OCI-LY1 (cell line): ENCODE measurements at regions not wholly inside any gene's neighbourhood (a gene's known extent, or its start where the extent isn't known, plus 50 kb on each side); places are given as distances from the start of the nearest gene placed in this dataset.

ENCODE experiments used
- H2AFZ ChIP-seq: fragments of 200-600 bp; sonication (generic), shearing (Covaris generic); 2 replicates; pipeline ENCODE4 v1.6.0; 2014; ENCODE audit warnings: antibody characterized with exemption, mild to moderate bottlenecking, low read length
- H3F3A ChIP-seq: fragments of 200-600 bp; sonication (generic), shearing (Covaris generic); 2 replicates; pipeline ENCODE4 v1.6.0; 2014; ENCODE audit warnings: mild to moderate bottlenecking, antibody characterized with exemption, low read length, moderate library complexity; ENCODE audit not compliant: insufficient read depth
- H3K27ac ChIP-seq: fragments of 200-600 bp; sonication (generic); 2 replicates; pipeline ENCODE4 v1.5.1; 2014; ENCODE audit warnings: low read length, mixed run types, mild to moderate bottlenecking, low read depth; ENCODE audit not compliant: poor library complexity, severe bottlenecking
- H3K27me3 ChIP-seq: fragments of 200-600 bp; sonication (generic); 2 replicates; pipeline ENCODE4 v1.6.0; 2014; ENCODE audit warnings: antibody characterized with exemption, mild to moderate bottlenecking, low read length, moderate library complexity; ENCODE audit not compliant: insufficient read depth
- H3K36me3 ChIP-seq: fragments of 200-600 bp; sonication (generic); 2 replicates; pipeline ENCODE4 v1.6.1; 2014; ENCODE audit warnings: mild to moderate bottlenecking, antibody characterized with exemption, low read length, moderate library complexity, mixed read lengths; ENCODE audit not compliant: insufficient read depth
- H3K4me1 ChIP-seq: fragments of 200-600 bp; sonication (generic); 2 replicates; pipeline ENCODE4 v1.5.1; 2014; ENCODE audit warnings: mild to moderate bottlenecking, low read length, moderate library complexity; ENCODE audit not compliant: insufficient read depth, severe bottlenecking
- H3K4me2 ChIP-seq: fragments of 200-600 bp; sonication (generic), shearing (Covaris generic); 2 replicates; pipeline ENCODE4 v1.6.1; 2014; ENCODE audit warnings: low read length
- H3K4me3 ChIP-seq: fragments of 200-600 bp; sonication (generic); 2 replicates; pipeline ENCODE4 v1.5.1; 2014; ENCODE audit warnings: low read length, low read depth, mild to moderate bottlenecking, mixed read lengths; ENCODE audit not compliant: poor library complexity, severe bottlenecking
- H3K79me2 ChIP-seq: fragments of 200-600 bp; shearing (Covaris generic); 2 replicates; pipeline ENCODE4 v1.6.1; 2016; ENCODE audit warnings: mixed run types, low read length, mixed read lengths; ENCODE audit not compliant: insufficient read depth
- H3K9ac ChIP-seq: fragments of 200-600 bp; sonication (generic), shearing (Covaris generic); 2 replicates; pipeline ENCODE4 v1.6.1; 2014; ENCODE audit warnings: mild to moderate bottlenecking, low read length, mixed read lengths
- H3K9me2 ChIP-seq: fragments of 200-600 bp; sonication (generic), shearing (Covaris generic); 2 replicates; pipeline ENCODE4 v1.6.1; 2014; ENCODE audit warnings: low read depth, mild to moderate bottlenecking, low read length, mixed read lengths
- H3K9me3 ChIP-seq: fragments of 200-600 bp; shearing (Covaris generic); 2 replicates; pipeline ENCODE4 v1.6.1; 2014; ENCODE audit warnings: low read length, mixed read lengths
- H4K20me1 ChIP-seq: fragments of 200-600 bp; sonication (generic), shearing (Covaris generic); 2 replicates; pipeline ENCODE4 v1.6.0; 2016; ENCODE audit warnings: mild to moderate bottlenecking, low read length; ENCODE audit not compliant: insufficient read depth
- CTCF ChIP-seq: fragments of 200-600 bp; sonication (generic), shearing (Covaris generic); IDR thresholded peaks from 2 replicates; pipeline ENCODE4 v1.5.1; 2017; ENCODE audit warnings: mild to moderate bottlenecking, antibody characterized with exemption, low read length, moderate library complexity, mixed read lengths
- EZH2 ChIP-seq: fragments of 200-600 bp; sonication (generic), shearing (Covaris generic); IDR thresholded peaks from 2 replicates; pipeline ENCODE4 v1.8.0; 2017; ENCODE audit warnings: borderline replicate concordance, mixed run types, mild to moderate bottlenecking, antibody characterized with exemption, low read length, moderate library complexity, mixed read lengths

- no peaks in the 10 kb centered on the region for H3K79me2 ChIP-seq
- no peak overlapping the region for H3K4me3 ChIP-seq
- TF ChIP-seq CTCF, result no peak
- no peak for TF ChIP-seq EZH2
- no peak overlapping the region for H3K27ac ChIP-seq
- no peak overlapping the region for H3K4me2 ChIP-seq
- H3K9me2 ChIP-seq, result no peaks in the 10 kb centered on the region
- H3K9me3 ChIP-seq, result no peaks in the 10 kb centered on the region
- H4K20me1 ChIP-seq, result no peaks in the 10 kb centered on the region
- H3F3A ChIP-seq, result no peaks in the 10 kb centered on the region
- H2AFZ ChIP-seq, result no peak overlapping the region
- H3K9ac ChIP-seq, result no peak overlapping the region
- no peaks in the 10 kb centered on the region; the same call in 1 of the 2 replicates for H3K36me3 ChIP-seq
- no peaks in the 10 kb centered on the region for H3K4me1 ChIP-seq
- peaks cover 17% of the 10 kb centered on the region; the same call in 1 of the 2 replicates for H3K27me3 ChIP-seq
Measured at GRCh38 chr9:129313331-129313955, 135.4 kb upstream of the IER5L start.

GRCh38 chr9:129312251-129313122 lies 134.4 kb upstream of the IER5L start:
- no peak overlapping the region for H3K4me2 ChIP-seq
- no peaks in the 10 kb centered on the region for H3K9me2 ChIP-seq
- no peaks in the 10 kb centered on the region for H3K4me1 ChIP-seq
- no peaks in the 10 kb centered on the region; the same call in 1 of the 2 replicates for H3K36me3 ChIP-seq
- H3F3A ChIP-seq, result no peaks in the 10 kb centered on the region
- TF ChIP-seq EZH2, result no peak
- no peak for TF ChIP-seq CTCF
- H3K4me3 ChIP-seq, result no peak overlapping the region
- no peaks in the 10 kb centered on the region for H3K79me2 ChIP-seq
- no peak overlapping the region for H2AFZ ChIP-seq
- no peak overlapping the region for H3K27ac ChIP-seq
- H3K27me3 ChIP-seq, result peaks cover 17% of the 10 kb centered on the region; the same call in 1 of the 2 replicates
- no peaks in the 10 kb centered on the region for H3K9me3 ChIP-seq
- no peak overlapping the region for H3K9ac ChIP-seq
- no peaks in the 10 kb centered on the region for H4K20me1 ChIP-seq

- no peaks in the 10 kb centered on the region for H3K9me3 ChIP-seq
- no peak overlapping the region for H3K4me2 ChIP-seq
- no peaks in the 10 kb centered on the region for H3F3A ChIP-seq
- no peak overlapping the region for H3K27ac ChIP-seq
- no peaks in the 10 kb centered on the region for H3K79me2 ChIP-seq
- H3K4me3 ChIP-seq, result no peak overlapping the region
- no peaks in the 10 kb centered on the region for H3K9me2 ChIP-seq
- peaks cover 19% of the 10 kb centered on the region; the same call in 1 of the 2 replicates for H3K27me3 ChIP-seq
- H3K9ac ChIP-seq, result no peak overlapping the region
- H3K36me3 ChIP-seq, result no peaks in the 10 kb centered on the region; the same call in 1 of the 2 replicates
- H2AFZ ChIP-seq, result no peak overlapping the region
- no peaks in the 10 kb centered on the region for H4K20me1 ChIP-seq
- H3K4me1 ChIP-seq, result no peaks in the 10 kb centered on the region
- TF ChIP-seq CTCF, result no peak
- TF ChIP-seq EZH2, result no peak
Measured at GRCh38 chr9:129311643-129312042, 133.6 kb upstream of the IER5L start.
